Right renal pelvis (tissue), 4 donors: ENCODE measurements at regions not wholly inside any gene's neighbourhood (a gene's known extent, or its start where the extent isn't known, plus 50 kb on each side); places are given as distances from the start of the nearest gene placed in this dataset.
"Not testable (repeated sequence)": the region's sequence is repeated elsewhere in the genome, so short reads cannot be mapped to it uniquely, and the experiment has no call there.

Source experiments
- DNase-seq, 4 donors: peaks; one replicate each; pipeline ENCODE4 v3.0.0-alpha.2; 2013; ENCODE audit warnings: low read depth in 4 of 4, low spot score in 3 of 4, missing footprints in 1 of 4

- DNase-seq: no peak
Observed at GRCh38 chr6:156254240-156254639, 522.9 kb upstream of the ARID1B start.

GRCh38 chr6:156250593-156250992 is 526.6 kb upstream of the ARID1B start:
- DNase-seq: no peak

- no peak for DNase-seq
Observed at GRCh38 chr6:156242206-156242605, 535.0 kb upstream of the ARID1B start.

GRCh38 chr6:156231026-156231765 is 546.0 kb upstream of the ARID1B start:
- DNase-seq: no peak

- no peak for DNase-seq
Observed at GRCh38 chr6:156219973-156220372, 557.2 kb upstream of the ARID1B start.

- DNase-seq: no peak
Observed at GRCh38 chr6:156205678-156206077, 571.5 kb upstream of the ARID1B start.

- DNase-seq: no peak
Observed at GRCh38 chr6:156199182-156199581, 578.0 kb upstream of the ARID1B start.

- no peak for DNase-seq
Observed at GRCh38 chr6:156197513-156197912, 579.7 kb upstream of the ARID1B start.

GRCh38 chr6:156194981-156195380 is 582.2 kb upstream of the ARID1B start:
- no peak for DNase-seq

GRCh38 chr6:156193381-156193780 is 583.8 kb upstream of the ARID1B start:
- no peak for DNase-seq

GRCh38 chr6:156191895-156192294 is 585.3 kb upstream of the ARID1B start:
- no peak for DNase-seq

GRCh38 chr6:156191390-156191789 is 585.8 kb upstream of the ARID1B start:
- DNase-seq: not testable (repeated sequence)

- no peak for DNase-seq
Observed at GRCh38 chr6:156190270-156190669, 586.9 kb upstream of the ARID1B start.

GRCh38 chr6:156189714-156190113 is 587.5 kb upstream of the ARID1B start:
- no peak for DNase-seq

GRCh38 chr6:156189195-156189594 is 588.0 kb upstream of the ARID1B start:
- DNase-seq: no peak

GRCh38 chr6:156185113-156185512 is 592.1 kb upstream of the ARID1B start:
- no peak for DNase-seq

- no peak for DNase-seq
Observed at GRCh38 chr6:156183678-156184077, 593.5 kb upstream of the ARID1B start.

GRCh38 chr6:156182356-156182755 is 594.8 kb upstream of the ARID1B start:
- no peak for DNase-seq

- no peak for DNase-seq
Observed at GRCh38 chr6:156181506-156181905, 595.7 kb upstream of the ARID1B start.

GRCh38 chr6:156175971-156176421 is 601.2 kb upstream of the ARID1B start:
- peak in 1 of 4 donors; percentile 10 for DNase-seq

- no peak for DNase-seq
Observed at GRCh38 chr6:156175433-156175832, 601.7 kb upstream of the ARID1B start.

- DNase-seq: no peak
Observed at GRCh38 chr6:156174031-156174890, 602.9 kb upstream of the ARID1B start.
